Fibroblast of lung (primary cell): ENCODE measurements at regions not wholly inside any gene's neighbourhood (a gene's known extent, or its start where the extent isn't known, plus 50 kb on each side); places are given as distances from the start of the nearest gene placed in this dataset.
A peak's percentile ranks its signal among the peaks of the same experiment; 100 is the strongest.

Experiments used
- DNase-seq, 2 donors: peaks; one replicate each; pipeline versions ENCODE4 v3.0.0 to v3.0.0-alpha.2; 2010; ENCODE audit warnings: low read depth in 2 of 2
- H2AFZ ChIP-seq: 2 replicates; pipeline ENCODE4 v1.5.1; 2012; ENCODE audit warnings: low read length, control low read depth, inconsistent platforms
- H3K27ac ChIP-seq: 2 replicates; pipeline ENCODE4 v1.5.1; 2011; ENCODE audit warnings: low read length, control low read depth; ENCODE audit not compliant: insufficient read depth
- H3K27me3 ChIP-seq: 2 replicates; pipeline ENCODE4 v1.5.1; 2011; ENCODE audit warnings: mild to moderate bottlenecking, low read length; ENCODE audit not compliant: control insufficient read depth, insufficient read depth
- H3K36me3 ChIP-seq: 2 replicates; pipeline ENCODE4 v1.5.1; 2011; ENCODE audit warnings: low read length; ENCODE audit not compliant: control insufficient read depth, insufficient read depth
- H3K4me1 ChIP-seq: 2 replicates; pipeline ENCODE4 v1.5.1; 2011; ENCODE audit warnings: low read length; ENCODE audit not compliant: control insufficient read depth, insufficient read depth; ENCODE audit errors: extremely low read depth
- H3K4me2 ChIP-seq: 2 replicates; pipeline ENCODE4 v1.5.1; 2011; ENCODE audit warnings: low read length, control low read depth; ENCODE audit not compliant: insufficient read depth; ENCODE audit errors: extremely low read depth
- H3K4me3 ChIP-seq, 4 experiments: fragments of 200-600 bp in 1 of 4; sonication (generic) in 1 of 4; replicated peaks in 1 of 4; 2 replicates each; pipeline ENCODE4 v1.5.1; 2011 to 2016; ENCODE audit warnings: low read length in 4 of 4, low read depth in 3 of 4, mild to moderate bottlenecking in 3 of 4, control low read depth in 2 of 4, inconsistent platforms in 1 of 4, mixed read lengths in 1 of 4; ENCODE audit not compliant: insufficient read depth in 1 of 4; ENCODE audit errors: control extremely low read depth in 1 of 4
- H3K79me2 ChIP-seq: 2 replicates; pipeline ENCODE4 v1.5.1; 2012; ENCODE audit warnings: mild to moderate bottlenecking, low read length, inconsistent platforms; ENCODE audit not compliant: control insufficient read depth, insufficient read depth
- H3K9ac ChIP-seq: 2 replicates; pipeline ENCODE4 v1.5.1; 2011; ENCODE audit warnings: mild to moderate bottlenecking, low read length, control low read depth; ENCODE audit not compliant: insufficient read depth
- H3K9me3 ChIP-seq: 2 replicates; pipeline ENCODE4 v1.5.1; 2012; ENCODE audit warnings: low read depth, low read length; ENCODE audit not compliant: control insufficient read depth, insufficient read depth
- H4K20me1 ChIP-seq: 2 replicates; pipeline ENCODE4 v1.5.1; 2011; ENCODE audit warnings: low read length; ENCODE audit not compliant: control insufficient read depth, insufficient read depth; ENCODE audit errors: extremely low read depth
- EZH2 ChIP-seq: IDR thresholded peaks from 2 replicates; pipeline ENCODE4 v1.5.1; 2012; ENCODE audit warnings: low read length, control low read depth, mild to moderate bottlenecking; ENCODE audit errors: missing control alignments
- TF ChIP-seq, protein P1 (sequence below), 2 donors: IDR thresholded peaks in 1 of 2; conservative IDR thresholded peaks in 1 of 2; 1 replicate in 1 of 2; 2 replicates in 1 of 2; pipeline ENCODE4 v1.5.1; 2011 to 2012; ENCODE audit warnings: low read length in 2 of 2, control low read depth in 1 of 2, inconsistent platforms in 1 of 2, low read depth in 1 of 2, mild to moderate bottlenecking in 1 of 2

DNA sequence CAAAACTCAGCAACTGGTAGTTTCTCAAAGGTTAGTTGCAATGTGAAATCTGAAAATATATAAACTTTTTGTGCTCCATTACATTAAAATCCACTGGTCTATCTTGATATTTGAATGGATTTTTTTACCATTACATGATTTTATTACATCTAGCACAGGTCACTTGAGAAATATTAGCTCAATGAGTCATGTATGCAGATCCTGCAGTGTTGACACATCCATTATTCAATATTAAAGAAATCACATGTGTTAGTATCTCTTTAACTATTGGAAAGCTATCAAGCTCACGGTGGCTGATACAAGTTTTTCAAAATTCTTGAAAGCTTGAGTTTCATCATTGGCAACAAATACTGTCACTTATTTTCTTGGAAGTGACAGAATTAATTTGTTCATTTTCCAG lies 373.9 kb upstream of the TSHZ3 start:
- H3K27ac ChIP-seq: no peak overlapping the region
- H3K4me1 ChIP-seq: no peaks in the 10 kb centered on the region
- TF ChIP-seq EZH2: no peak
- TF ChIP-seq, protein P1, sequence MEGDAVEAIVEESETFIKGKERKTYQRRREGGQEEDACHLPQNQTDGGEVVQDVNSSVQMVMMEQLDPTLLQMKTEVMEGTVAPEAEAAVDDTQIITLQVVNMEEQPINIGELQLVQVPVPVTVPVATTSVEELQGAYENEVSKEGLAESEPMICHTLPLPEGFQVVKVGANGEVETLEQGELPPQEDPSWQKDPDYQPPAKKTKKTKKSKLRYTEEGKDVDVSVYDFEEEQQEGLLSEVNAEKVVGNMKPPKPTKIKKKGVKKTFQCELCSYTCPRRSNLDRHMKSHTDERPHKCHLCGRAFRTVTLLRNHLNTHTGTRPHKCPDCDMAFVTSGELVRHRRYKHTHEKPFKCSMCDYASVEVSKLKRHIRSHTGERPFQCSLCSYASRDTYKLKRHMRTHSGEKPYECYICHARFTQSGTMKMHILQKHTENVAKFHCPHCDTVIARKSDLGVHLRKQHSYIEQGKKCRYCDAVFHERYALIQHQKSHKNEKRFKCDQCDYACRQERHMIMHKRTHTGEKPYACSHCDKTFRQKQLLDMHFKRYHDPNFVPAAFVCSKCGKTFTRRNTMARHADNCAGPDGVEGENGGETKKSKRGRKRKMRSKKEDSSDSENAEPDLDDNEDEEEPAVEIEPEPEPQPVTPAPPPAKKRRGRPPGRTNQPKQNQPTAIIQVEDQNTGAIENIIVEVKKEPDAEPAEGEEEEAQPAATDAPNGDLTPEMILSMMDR (conservative IDR thresholded peaks at IDR 0.05 in 1 of 2, IDR thresholded peaks at IDR 0.05 in 1 of 2; ENCODE audit: low read depth in 1 of 2, low read length in 2 of 2): no peak
- no peaks in the 10 kb centered on the region for H3K9me3 ChIP-seq
- DNase-seq: peak in 1 of 2 donors; percentile 33
- no peak overlapping the region for H2AFZ ChIP-seq
- no peaks in the 10 kb centered on the region for H4K20me1 ChIP-seq
- no peak overlapping the region for H3K9ac ChIP-seq
- no peaks in the 10 kb centered on the region for H3K36me3 ChIP-seq
- no peak overlapping the region for H3K4me3 ChIP-seq
- no peaks in the 10 kb centered on the region for H3K27me3 ChIP-seq
- no peaks in the 10 kb centered on the region for H3K79me2 ChIP-seq
- H3K4me2 ChIP-seq: no peak overlapping the region

DNA sequence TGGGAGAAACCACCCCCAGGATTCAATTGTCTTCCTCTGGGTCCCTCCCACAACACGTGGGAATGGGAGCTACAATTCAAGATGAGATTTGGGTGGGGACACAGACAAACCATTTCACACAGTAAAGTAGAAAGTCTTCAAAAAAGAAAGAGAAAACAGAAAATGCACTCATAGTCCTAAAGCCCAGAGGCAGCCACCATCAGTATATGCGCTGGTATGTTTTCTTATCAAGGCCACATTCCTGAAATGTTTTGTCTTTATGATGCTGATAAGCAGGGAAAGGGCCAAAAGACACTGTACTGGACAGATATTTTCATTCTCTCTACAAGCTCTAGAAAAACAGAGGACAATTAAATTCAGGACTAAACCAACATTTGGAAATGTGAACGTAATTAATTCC lies 375.8 kb upstream of the TSHZ3 start:
- Histone ChIP-seq H3K9me3 (no peaks in the 10 kb centered on the region), H4K20me1 (no peaks in the 10 kb centered on the region), H2AFZ (no peak overlapping the region), H3K9ac (no peak overlapping the region), H3K4me1 (no peaks in the 10 kb centered on the region), H3K4me2 (no peak overlapping the region), H3K79me2 (no peaks in the 10 kb centered on the region), H3K4me3 (no peak overlapping the region), H3K27ac (no peak overlapping the region), H3K27me3 (no peaks in the 10 kb centered on the region), H3K36me3 (no peaks in the 10 kb centered on the region)
- peak in 1 of 2 donors; percentile 45 for DNase-seq
- TF ChIP-seq EZH2: no peak
- TF ChIP-seq, protein P1 (conservative IDR thresholded peaks at IDR 0.05 in 1 of 2, IDR thresholded peaks at IDR 0.05 in 1 of 2; ENCODE audit: low read depth in 1 of 2, low read length in 2 of 2): no peak

DNA sequence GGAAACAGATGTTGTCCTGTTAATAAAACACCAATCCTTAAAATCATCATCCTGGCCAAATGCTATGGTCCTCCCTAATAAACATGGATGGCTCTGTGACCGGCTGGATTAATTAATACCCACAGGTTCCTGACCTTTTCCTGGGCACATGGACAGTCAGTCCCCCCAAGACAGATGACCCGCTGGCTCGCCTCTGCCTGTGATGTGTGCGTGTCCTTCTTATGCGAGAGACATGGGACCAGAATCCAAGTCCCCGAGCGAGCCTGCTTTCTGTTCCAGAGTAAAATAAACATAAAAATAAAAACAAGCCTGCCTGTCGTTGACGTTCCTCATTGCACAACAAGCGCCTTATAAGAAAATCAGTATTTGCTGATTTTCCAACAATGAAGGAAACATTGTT lies 378.3 kb upstream of the TSHZ3 start:
- H3K9me3 ChIP-seq: no peaks in the 10 kb centered on the region
- no peaks in the 10 kb centered on the region for H4K20me1 ChIP-seq
- no peak overlapping the region for H3K9ac ChIP-seq
- H3K27ac ChIP-seq: no peak overlapping the region
- H3K27me3 ChIP-seq: no peaks in the 10 kb centered on the region
- H3K79me2 ChIP-seq: no peaks in the 10 kb centered on the region
- H2AFZ ChIP-seq: no peak overlapping the region
- no peaks in the 10 kb centered on the region for H3K36me3 ChIP-seq
- no peaks in the 10 kb centered on the region for H3K4me1 ChIP-seq
- no peak overlapping the region for H3K4me2 ChIP-seq
- TF ChIP-seq EZH2: no peak
- TF ChIP-seq, protein P1 (conservative IDR thresholded peaks at IDR 0.05 in 1 of 2, IDR thresholded peaks at IDR 0.05 in 1 of 2; ENCODE audit: low read depth in 1 of 2, low read length in 2 of 2): no peak
- H3K4me3 ChIP-seq: no peak overlapping the region
- no peak for DNase-seq
